ENCODE measurements at regions not wholly inside any gene's neighbourhood (a gene's known extent, or its start where the extent isn't known, plus 50 kb on each side); places are given as distances from the start of the nearest gene placed in this dataset.

GRCh38 chr5:14063691-14064090 lies 79.5 kb upstream of the TRIO start:
- Histone ChIP-seq H3K4me1 (no peaks in the 10 kb centered on the region), H3K4me3 (no peak overlapping the region), H3K27ac (no peak overlapping the region), H3K36me3 (no peaks in the 10 kb centered on the region), H3K27me3 (no peaks in the 10 kb centered on the region), H3K9me3 (no peaks in the 10 kb centered on the region)
- 88 to 97% methylated on average over 1 of the region's 1 CpG for WGBS, 2 donors (ENCODE audit: low coverage in 1 of 2)
- no peak for DNase-seq
- TF ChIP-seq CTCF (IDR thresholded peaks at IDR 0.05) (no peak), POLR2A (IDR thresholded peaks at IDR 0.05) (no peak), EP300 (IDR thresholded peaks at IDR 0.05; ENCODE audit: low read depth) (no peak), POLR2AphosphoS5 (IDR thresholded peaks at IDR 0.05) (no peak)
- in situ Hi-C loops (cut with MboI; ENCODE audit: low pct_ligation_motif_present in 1 of 4, low pct_unique_long_range_greater_than_20kb in 1 of 4, low sequenced_read_pairs in 3 of 4) = no loop called here
- intact Hi-C loops (cut with DNase I; ENCODE audit: low total_unique reads) = no loop called here

GRCh38 chr5:14063138-14063537 lies 80.0 kb upstream of the TRIO start:
- Histone ChIP-seq H3K4me1 (no peaks in the 10 kb centered on the region), H3K9me3 (no peaks in the 10 kb centered on the region), H3K4me3 (no peak overlapping the region), H3K27me3 (no peaks in the 10 kb centered on the region), H3K27ac (no peak overlapping the region), H3K36me3 (no peaks in the 10 kb centered on the region)
- 81 to 86% methylated on average over 4 of the region's 4 CpGs for WGBS, 2 donors (ENCODE audit: low coverage in 1 of 2)
- no peak for DNase-seq
- TF ChIP-seq CTCF (IDR thresholded peaks at IDR 0.05) = no peak
- TF ChIP-seq EP300 (IDR thresholded peaks at IDR 0.05; ENCODE audit: low read depth) = no peak
- TF ChIP-seq POLR2AphosphoS5 (IDR thresholded peaks at IDR 0.05) = no peak
- TF ChIP-seq POLR2A (IDR thresholded peaks at IDR 0.05) = no peak
- in situ Hi-C loops (cut with MboI; ENCODE audit: low pct_ligation_motif_present in 1 of 4, low pct_unique_long_range_greater_than_20kb in 1 of 4, low sequenced_read_pairs in 3 of 4) (no loop called here), intact Hi-C loops (cut with DNase I; ENCODE audit: low total_unique reads) (no loop called here)

GRCh38 chr5:14062178-14062577 lies 81.0 kb upstream of the TRIO start:
- Histone ChIP-seq H3K4me3 (no peak overlapping the region), H3K27ac (no peak overlapping the region), H3K4me1 (no peaks in the 10 kb centered on the region), H3K36me3 (no peaks in the 10 kb centered on the region), H3K9me3 (no peaks in the 10 kb centered on the region), H3K27me3 (no peaks in the 10 kb centered on the region)
- WGBS, 2 donors (ENCODE audit: low coverage in 1 of 2) = 57 to 67% methylated on average over 2 of the region's 2 CpGs
- no peak for DNase-seq
- intact Hi-C loops (cut with DNase I; ENCODE audit: low total_unique reads) (no loop called here), in situ Hi-C loops (cut with MboI; ENCODE audit: low pct_ligation_motif_present in 1 of 4, low pct_unique_long_range_greater_than_20kb in 1 of 4, low sequenced_read_pairs in 3 of 4) (no loop called here)
- TF ChIP-seq EP300 (IDR thresholded peaks at IDR 0.05; ENCODE audit: low read depth) (no peak), POLR2AphosphoS5 (IDR thresholded peaks at IDR 0.05) (no peak)

- intact Hi-C loops (cut with DNase I; ENCODE audit: low total_unique reads) = no loop called here
Measured at GRCh38 chr5:14061106-14061505, 82.0 kb upstream of the TRIO start.

More at GRCh38 chr5:14061106-14061505, 82.0 kb upstream of the TRIO start:
- in situ Hi-C loops (cut with MboI; ENCODE audit: low pct_ligation_motif_present in 1 of 4, low pct_unique_long_range_greater_than_20kb in 1 of 4, low sequenced_read_pairs in 3 of 4) = no loop called here
- WGBS, 2 donors (ENCODE audit: low coverage in 1 of 2) = 89% methylated on average over 5 of the region's 5 CpGs; no CpG with 5 or more reads in 1 of the 2 donors
- no peaks in the 10 kb centered on the region for H3K4me1 ChIP-seq
- no peaks in the 10 kb centered on the region for H3K27me3 ChIP-seq
- H3K36me3 ChIP-seq = no peaks in the 10 kb centered on the region
- H3K9me3 ChIP-seq = no peaks in the 10 kb centered on the region
- H3K4me3 ChIP-seq = no peak overlapping the region
- no peak overlapping the region for H3K27ac ChIP-seq
- DNase-seq = no peak
- TF ChIP-seq CTCF (IDR thresholded peaks at IDR 0.05) (no peak), POLR2A (IDR thresholded peaks at IDR 0.05) (no peak), POLR2AphosphoS5 (IDR thresholded peaks at IDR 0.05) (no peak), EP300 (IDR thresholded peaks at IDR 0.05; ENCODE audit: low read depth) (no peak)

All from transverse colon (tissue), 4 donors.